Neural progenitor cell (in vitro differentiated cells): ENCODE measurements at regions not wholly inside any gene's neighbourhood (a gene's known extent, or its start where the extent isn't known, plus 50 kb on each side); places are given as distances from the start of the nearest gene placed in this dataset.

ENCODE experiments used
- DNase-seq: peaks from one replicate; pipeline ENCODE4 v3.0.0-alpha.2; 2016; ENCODE audit warnings: low spot score
- H2AFZ ChIP-seq: fragments of 200-600 bp; sonication (generic); replicated peaks from 2 replicates; pipeline ENCODE4 v1.6.1; 2016; ENCODE audit warnings: antibody characterized with exemption
- H3F3A ChIP-seq: fragments of 200-600 bp; sonication (generic); 2 replicates; pipeline ENCODE4 v1.6.1; 2016; ENCODE audit warnings: antibody characterized with exemption, low read depth
- H3K27ac ChIP-seq: fragments of 200-600 bp; sonication (generic); 2 replicates; pipeline ENCODE4 v1.5.1; 2016; ENCODE audit warnings: mild to moderate bottlenecking
- H3K27me3 ChIP-seq: fragments of 200-600 bp; sonication (generic); 2 replicates; pipeline ENCODE4 v1.6.1; 2016; ENCODE audit warnings: mild to moderate bottlenecking, moderate library complexity
- H3K36me3 ChIP-seq: fragments of 200-600 bp; sonication (generic); 2 replicates; pipeline ENCODE4 v1.5.1; 2016
- H3K4me1 ChIP-seq: fragments of 200-600 bp; sonication (generic); 2 replicates; pipeline ENCODE4 v1.6.1; 2016; ENCODE audit warnings: mixed run types
- H3K4me2 ChIP-seq: fragments of 200-600 bp; sonication (generic); 2 replicates; pipeline ENCODE4 v1.6.1; 2016
- H3K4me3 ChIP-seq: fragments of 200-600 bp; sonication (generic); 2 replicates; pipeline ENCODE4 v1.5.1; 2016
- H3K79me2 ChIP-seq: fragments of 200-600 bp; sonication (generic); 2 replicates; pipeline ENCODE4 v1.6.1; 2016; ENCODE audit warnings: low read depth
- H3K9ac ChIP-seq: fragments of 200-600 bp; sonication (generic); 2 replicates; pipeline ENCODE4 v1.6.1; 2016
- H3K9me3 ChIP-seq: fragments of 200-600 bp; sonication (generic); 2 replicates; pipeline ENCODE4 v1.5.1; 2016; ENCODE audit warnings: low read depth
- H4K20me1 ChIP-seq: fragments of 200-600 bp; sonication (generic); 2 replicates; pipeline ENCODE4 v1.6.1; 2016; ENCODE audit warnings: low read depth
- H3K27ac Mint-ChIP-seq: 3 replicates; pipeline ENCODE4 v1.8.0; 2021; ENCODE audit warnings: mixed read lengths
- H3K27me3 Mint-ChIP-seq: 2 replicates; pipeline ENCODE4 v1.8.0; 2022; ENCODE audit warnings: low read depth, mild to moderate bottlenecking, inconsistent platforms, moderate library complexity, mixed read lengths; ENCODE audit not compliant: insufficient read depth
- H3K36me3 Mint-ChIP-seq: 3 replicates; pipeline ENCODE4 v1.8.0; 2021; ENCODE audit warnings: mixed read lengths
- H3K4me1 Mint-ChIP-seq: 3 replicates; pipeline ENCODE4 v1.8.0; 2021; ENCODE audit warnings: mixed read lengths
- H3K4me3 Mint-ChIP-seq: 3 replicates; pipeline ENCODE4 v1.8.0; 2021; ENCODE audit warnings: mild to moderate bottlenecking, moderate library complexity, mixed read lengths
- H3K9me3 Mint-ChIP-seq: 3 replicates; pipeline ENCODE4 v1.8.0; 2020; ENCODE audit warnings: mixed read lengths
- EZH2 ChIP-seq: fragments of 200-600 bp; sonication (generic); IDR thresholded peaks from 2 replicates; pipeline ENCODE4 v1.6.1; 2017; ENCODE audit warnings: antibody characterized with exemption, mild to moderate bottlenecking, moderate library complexity
- EZH2phosphoT487 ChIP-seq: fragments of 200-600 bp; sonication (generic); IDR thresholded peaks from 2 replicates; pipeline ENCODE4 v1.6.1; 2017; ENCODE audit warnings: antibody characterized with exemption
- TF ChIP-seq, protein P1 (sequence below): fragments of 200-600 bp; sonication (generic); IDR thresholded peaks from 2 replicates; pipeline ENCODE4 v1.5.1; 2017; ENCODE audit warnings: antibody characterized with exemption, mild to moderate bottlenecking

DNA sequence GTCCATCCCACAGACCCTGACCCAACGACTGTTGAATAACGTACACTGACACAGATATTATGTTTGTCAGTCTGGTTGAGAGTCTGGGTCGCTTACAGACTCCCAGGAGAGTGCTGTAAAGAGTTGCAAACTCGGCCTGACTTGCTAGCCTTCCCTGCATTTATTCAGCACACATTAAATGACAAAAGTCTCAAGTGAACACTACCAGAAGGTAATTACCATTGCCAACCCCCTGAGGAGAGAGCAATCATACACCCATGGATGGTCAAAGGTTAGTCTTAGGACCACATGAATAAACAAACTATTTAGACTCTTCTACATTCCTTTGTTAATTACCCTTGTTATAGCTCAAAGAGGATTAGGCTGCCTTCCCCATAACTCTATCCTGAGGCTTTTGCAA lies 1048.6 kb downstream of the PCDH17 start:
- H3K4me2 ChIP-seq = no peak overlapping the region
- no peaks in the 10 kb centered on the region for H4K20me1 ChIP-seq
- H3K36me3 Mint-ChIP-seq = no peaks in the 10 kb centered on the region
- peaks cover 3% of the 10 kb centered on the region for H3K27me3 Mint-ChIP-seq
- H3K9ac ChIP-seq = no peak overlapping the region
- H3K9me3 Mint-ChIP-seq = peaks cover 5% of the 10 kb centered on the region
- no peak overlapping the region for H3K27ac Mint-ChIP-seq
- peaks cover 18% of the 10 kb centered on the region for H3F3A ChIP-seq
- H3K4me3 Mint-ChIP-seq = no peak overlapping the region
- no peak overlapping the region for H3K27ac ChIP-seq
- no peak overlapping the region for H2AFZ ChIP-seq
- H3K4me1 Mint-ChIP-seq = peaks cover 6% of the 10 kb centered on the region
- no peaks in the 10 kb centered on the region for H3K79me2 ChIP-seq
- H3K4me3 ChIP-seq = no peak overlapping the region
- no peaks in the 10 kb centered on the region for H3K4me1 ChIP-seq
- peak; percentile 48 for DNase-seq
- TF ChIP-seq, protein P1, sequence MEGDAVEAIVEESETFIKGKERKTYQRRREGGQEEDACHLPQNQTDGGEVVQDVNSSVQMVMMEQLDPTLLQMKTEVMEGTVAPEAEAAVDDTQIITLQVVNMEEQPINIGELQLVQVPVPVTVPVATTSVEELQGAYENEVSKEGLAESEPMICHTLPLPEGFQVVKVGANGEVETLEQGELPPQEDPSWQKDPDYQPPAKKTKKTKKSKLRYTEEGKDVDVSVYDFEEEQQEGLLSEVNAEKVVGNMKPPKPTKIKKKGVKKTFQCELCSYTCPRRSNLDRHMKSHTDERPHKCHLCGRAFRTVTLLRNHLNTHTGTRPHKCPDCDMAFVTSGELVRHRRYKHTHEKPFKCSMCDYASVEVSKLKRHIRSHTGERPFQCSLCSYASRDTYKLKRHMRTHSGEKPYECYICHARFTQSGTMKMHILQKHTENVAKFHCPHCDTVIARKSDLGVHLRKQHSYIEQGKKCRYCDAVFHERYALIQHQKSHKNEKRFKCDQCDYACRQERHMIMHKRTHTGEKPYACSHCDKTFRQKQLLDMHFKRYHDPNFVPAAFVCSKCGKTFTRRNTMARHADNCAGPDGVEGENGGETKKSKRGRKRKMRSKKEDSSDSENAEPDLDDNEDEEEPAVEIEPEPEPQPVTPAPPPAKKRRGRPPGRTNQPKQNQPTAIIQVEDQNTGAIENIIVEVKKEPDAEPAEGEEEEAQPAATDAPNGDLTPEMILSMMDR = no peak
- no peak for TF ChIP-seq EZH2
- no peak for TF ChIP-seq EZH2phosphoT487
- no peaks in the 10 kb centered on the region for H3K9me3 ChIP-seq
- H3K27me3 ChIP-seq = no peaks in the 10 kb centered on the region
- H3K36me3 ChIP-seq = peaks cover 3% of the 10 kb centered on the region

DNA sequence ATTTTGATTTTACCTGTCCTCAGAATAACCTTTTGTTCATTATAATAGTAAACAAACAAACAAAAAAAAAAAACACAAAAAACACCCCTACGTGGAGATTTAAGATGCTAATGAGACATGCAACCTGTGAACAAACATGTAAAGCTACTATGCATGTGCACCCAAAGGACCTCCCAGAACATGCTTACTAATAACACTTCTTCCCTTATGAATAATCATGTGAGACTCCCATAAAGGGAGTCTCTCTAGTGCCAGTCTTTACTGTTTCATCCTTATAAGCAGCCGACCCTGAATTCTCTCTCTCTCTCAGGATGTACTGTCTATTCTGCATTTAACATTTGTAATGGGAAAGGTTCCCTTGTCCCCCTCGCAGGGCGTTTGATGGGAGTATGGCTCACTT lies 1051.1 kb downstream of the PCDH17 start:
- H3K4me3 Mint-ChIP-seq = no peak overlapping the region
- H3K27me3 Mint-ChIP-seq = peaks cover 3% of the 10 kb centered on the region
- peaks cover 5% of the 10 kb centered on the region for H3K9me3 Mint-ChIP-seq
- DNase-seq = no peak
- Histone ChIP-seq H3K9ac (no peak overlapping the region), H3F3A (peaks cover 18% of the 10 kb centered on the region), H2AFZ (no peak overlapping the region), H3K9me3 (no peaks in the 10 kb centered on the region), H3K4me3 (no peak overlapping the region), H3K79me2 (no peaks in the 10 kb centered on the region), H3K27me3 (no peaks in the 10 kb centered on the region), H3K36me3 (peaks cover 3% of the 10 kb centered on the region), H3K27ac (no peak overlapping the region), H4K20me1 (no peaks in the 10 kb centered on the region), H3K4me1 (no peaks in the 10 kb centered on the region), H3K4me2 (no peak overlapping the region)
- H3K4me1 Mint-ChIP-seq = peaks cover 6% of the 10 kb centered on the region
- no peaks in the 10 kb centered on the region for H3K36me3 Mint-ChIP-seq
- TF ChIP-seq EZH2phosphoT487 (no peak), EZH2 (no peak)
- TF ChIP-seq, protein P1 = no peak
- H3K27ac Mint-ChIP-seq = no peak overlapping the region

DNA sequence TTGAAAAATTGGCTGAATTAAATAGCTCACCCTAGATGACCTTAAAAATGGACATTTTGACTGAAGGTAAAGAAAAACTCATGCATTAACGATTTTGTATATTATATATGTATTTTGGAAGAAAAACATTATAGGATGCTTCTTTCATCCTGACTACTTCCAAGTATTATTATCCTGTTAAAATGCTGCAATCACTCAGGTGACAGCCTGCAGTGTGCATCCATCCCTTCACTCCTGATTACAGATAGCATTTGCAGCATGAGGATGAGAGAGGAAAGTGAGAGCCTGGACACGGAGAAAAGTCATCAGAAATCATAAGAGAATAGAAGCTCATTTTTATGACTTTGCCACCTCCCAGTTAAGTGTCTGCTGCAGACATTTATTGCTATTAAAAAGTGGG lies 1055.6 kb downstream of the PCDH17 start:
- no peak overlapping the region for H3K4me2 ChIP-seq
- peaks cover 3% of the 10 kb centered on the region for H3K9me3 Mint-ChIP-seq
- no peak overlapping the region for H3K27ac ChIP-seq
- no peaks in the 10 kb centered on the region for H3K79me2 ChIP-seq
- H3K27ac Mint-ChIP-seq = no peak overlapping the region
- H3K36me3 Mint-ChIP-seq = no peaks in the 10 kb centered on the region
- no peak for DNase-seq
- no peak overlapping the region for H3K4me3 ChIP-seq
- no peak overlapping the region for H3K4me3 Mint-ChIP-seq
- no peaks in the 10 kb centered on the region for H3K4me1 Mint-ChIP-seq
- H4K20me1 ChIP-seq = no peaks in the 10 kb centered on the region
- H3F3A ChIP-seq = no peaks in the 10 kb centered on the region
- TF ChIP-seq, protein P1 = no peak
- no peaks in the 10 kb centered on the region for H3K27me3 ChIP-seq
- no peaks in the 10 kb centered on the region for H3K36me3 ChIP-seq
- no peaks in the 10 kb centered on the region for H3K4me1 ChIP-seq
- peaks cover 3% of the 10 kb centered on the region for H3K27me3 Mint-ChIP-seq
- no peaks in the 10 kb centered on the region for H3K9me3 ChIP-seq
- H3K9ac ChIP-seq = no peak overlapping the region
- no peak overlapping the region for H2AFZ ChIP-seq

DNA sequence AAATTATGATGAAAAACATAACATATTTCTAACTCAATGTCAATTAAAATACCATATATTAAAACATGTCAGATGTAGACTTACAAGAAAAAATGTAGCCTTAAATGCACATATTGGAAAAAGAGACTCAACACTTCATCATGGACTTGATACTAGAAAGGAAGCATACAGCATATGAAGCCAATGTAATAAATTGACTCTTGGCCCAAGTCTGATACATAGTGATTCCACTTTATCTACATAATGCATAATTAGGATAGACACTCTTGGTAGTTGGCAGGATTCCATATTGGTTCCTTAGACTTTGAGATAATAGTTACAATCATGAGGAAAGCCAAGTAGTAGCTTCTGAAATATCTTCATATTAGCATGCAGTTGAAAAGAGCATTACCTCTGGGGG lies 1067.0 kb downstream of the PCDH17 start:
- Histone ChIP-seq H3K27me3 (no peaks in the 10 kb centered on the region), H3K9me3 (no peaks in the 10 kb centered on the region), H3K27ac (no peak overlapping the region), H3F3A (no peaks in the 10 kb centered on the region), H3K79me2 (no peaks in the 10 kb centered on the region), H2AFZ (no peak overlapping the region), H3K4me3 (no peak overlapping the region), H3K4me1 (no peaks in the 10 kb centered on the region), H3K4me2 (no peak overlapping the region), H3K36me3 (no peaks in the 10 kb centered on the region), H3K9ac (no peak overlapping the region), H4K20me1 (no peaks in the 10 kb centered on the region)
- TF ChIP-seq EZH2 (no peak), EZH2phosphoT487 (no peak)
- TF ChIP-seq, protein P1 = no peak
- Mint-ChIP-seq H3K9me3 (no peaks in the 10 kb centered on the region), H3K4me1 (no peaks in the 10 kb centered on the region), H3K4me3 (no peak overlapping the region), H3K36me3 (no peaks in the 10 kb centered on the region), H3K27me3 (no peaks in the 10 kb centered on the region), H3K27ac (no peak overlapping the region)
- DNase-seq = no peak
